GM18519 (cell line): ENCODE measurements at regions not wholly inside any gene's neighbourhood (a gene's known extent, or its start where the extent isn't known, plus 50 kb on each side); places are given as distances from the start of the nearest gene placed in this dataset.
"Not testable (repeated sequence)": the region's sequence is repeated elsewhere in the genome, so short reads cannot be mapped to it uniquely, and the experiment has no call there.

ENCODE experiments used
- ATAC-seq: cut with Tn5 transposase; IDR thresholded peaks from one replicate; pipeline ENCODE4 v1.9.1; 2021; ENCODE audit warnings: mild to moderate bottlenecking, moderate library complexity; ENCODE audit not compliant: unreplicated experiment, low FRiP score

DNA sequence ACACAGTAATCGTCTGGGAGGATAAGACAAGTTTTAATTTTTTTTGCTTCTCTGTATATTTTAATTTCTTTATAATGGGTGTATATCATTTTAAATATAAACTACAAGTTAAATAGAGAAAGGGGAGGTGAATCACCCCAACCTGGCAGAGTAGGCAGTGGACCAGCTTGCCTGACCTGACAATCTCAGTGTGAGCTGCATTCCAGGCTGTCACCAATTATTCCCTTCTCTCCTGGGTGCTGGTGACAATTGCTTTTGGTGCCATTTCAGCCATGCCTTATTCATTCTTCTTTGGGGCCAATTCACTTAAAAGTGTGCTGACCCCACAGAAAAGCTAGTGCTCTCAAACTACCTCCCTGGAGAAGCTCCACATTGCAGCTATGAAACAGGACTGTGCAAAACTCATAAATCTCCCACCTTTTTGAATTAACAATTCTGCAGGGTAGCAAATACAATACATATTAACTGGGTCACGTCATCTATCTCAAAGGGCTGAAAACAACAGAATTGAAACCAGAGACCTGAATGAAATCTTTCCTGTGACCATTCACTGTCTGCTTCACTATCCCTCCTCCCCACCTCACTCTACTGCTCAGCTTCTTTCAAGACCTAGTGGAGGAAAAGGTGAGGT, 359.0 kb downstream of the HS3ST1 start:
- no peak for ATAC-seq

DNA sequence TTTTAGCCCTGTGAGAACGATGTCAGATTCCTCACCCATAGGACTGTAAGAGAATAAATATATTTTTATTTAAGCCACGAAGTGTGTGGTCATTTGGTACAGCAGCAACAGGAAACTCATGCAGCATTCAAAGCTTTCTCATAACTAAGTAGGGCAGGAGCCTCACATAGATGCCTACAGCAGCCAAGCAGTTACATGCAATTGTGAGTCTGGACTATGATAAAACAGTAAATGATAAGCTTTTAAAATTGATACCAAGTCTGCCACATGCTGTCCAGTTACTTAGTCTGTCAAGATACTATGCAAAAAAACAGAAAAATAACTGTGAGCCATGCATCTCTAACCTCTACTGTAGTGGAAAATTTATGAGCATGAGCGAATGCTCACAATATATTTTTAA, 359.6 kb downstream of the HS3ST1 start:
- no peak for ATAC-seq

DNA sequence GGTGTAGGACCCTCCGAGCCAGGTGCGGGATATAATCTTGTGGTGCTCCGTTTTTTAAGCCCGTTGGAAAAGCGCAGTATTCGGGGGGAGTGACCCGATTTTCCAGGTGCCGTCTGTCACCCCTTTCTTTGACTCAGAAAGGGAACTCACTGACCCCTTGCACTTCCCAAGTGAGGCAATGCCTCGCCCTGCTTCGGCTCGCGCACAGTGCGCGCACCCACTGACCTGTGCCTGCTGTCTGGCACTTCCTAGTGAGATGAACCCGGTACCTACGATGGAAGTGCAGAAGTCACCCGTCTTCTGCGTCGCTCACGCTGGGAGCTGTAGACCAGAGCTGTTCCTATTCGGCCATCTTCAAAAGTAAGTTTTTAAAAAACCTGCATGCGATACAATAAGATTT, 362.1 kb downstream of the HS3ST1 start:
- ATAC-seq: not testable (repeated sequence)

DNA sequence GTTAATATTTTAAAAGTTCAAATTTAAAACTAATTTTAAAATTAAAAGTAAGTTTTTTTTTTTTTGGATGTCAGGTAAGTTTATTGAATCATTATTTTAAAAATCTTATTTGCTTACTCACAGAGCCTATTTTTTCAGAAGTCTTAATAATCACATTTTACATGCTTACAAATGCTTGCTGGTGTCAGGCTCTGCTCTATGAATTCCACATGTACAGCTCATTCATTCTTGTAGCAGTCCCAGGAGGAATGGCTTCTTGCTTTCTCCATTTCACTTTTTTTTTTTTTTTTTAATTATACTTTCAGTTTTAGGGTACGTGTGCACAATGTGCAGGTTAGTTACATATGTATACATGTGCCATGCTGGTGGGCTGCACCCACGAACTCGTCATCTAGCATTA, 368.1 kb downstream of the HS3ST1 start:
- ATAC-seq: not testable (repeated sequence)

DNA sequence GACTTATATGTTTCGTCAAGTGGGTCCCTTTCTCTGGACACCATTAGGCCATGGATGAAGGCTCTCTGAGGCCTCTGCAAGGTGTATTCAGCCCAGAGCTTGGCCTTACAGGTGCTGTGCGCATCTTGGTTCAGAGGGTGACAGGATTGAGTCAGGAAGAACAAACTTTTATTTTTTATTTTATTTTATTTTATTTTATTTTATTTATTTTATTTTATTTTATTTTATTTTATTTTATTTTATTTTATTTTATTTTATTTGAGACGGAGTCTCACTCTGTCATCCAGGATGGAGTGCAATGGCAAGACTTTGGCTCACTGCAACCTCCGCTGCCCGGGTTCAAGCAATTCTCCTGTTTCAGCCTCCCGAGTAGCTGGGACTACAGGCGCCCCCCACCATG, 370.4 kb upstream of the CLNK start:
- ATAC-seq: not testable (repeated sequence)

DNA sequence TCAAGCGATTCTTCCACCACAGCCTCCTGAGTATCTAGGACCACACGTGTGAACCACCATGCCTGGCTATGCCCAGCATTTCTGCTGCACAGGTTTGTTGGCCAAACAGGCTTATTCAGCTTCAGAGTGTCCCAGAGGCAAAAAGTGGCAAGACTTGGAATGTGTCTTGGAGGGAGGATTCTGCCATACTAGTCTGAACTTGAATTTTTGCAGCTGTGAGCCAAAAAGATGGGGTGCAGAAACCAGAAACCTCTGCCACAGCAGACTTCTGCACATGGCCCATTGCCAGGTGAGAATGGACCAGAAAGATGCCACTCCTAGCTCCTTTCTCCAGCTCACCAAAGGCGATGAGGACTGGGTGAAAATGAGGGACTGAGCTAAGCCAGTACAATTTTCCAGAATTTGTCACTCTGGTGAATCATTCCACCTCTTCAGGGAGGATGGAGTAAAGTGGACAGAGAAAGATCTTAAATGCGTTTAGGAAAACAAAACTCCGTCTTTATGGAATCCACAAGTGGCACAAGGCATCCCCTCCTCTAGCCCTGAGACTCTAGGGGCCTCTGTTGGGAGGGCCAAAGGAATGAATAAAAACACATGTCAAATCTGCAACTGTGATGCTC, 369.1 kb upstream of the CLNK start:
- no peak for ATAC-seq

DNA sequence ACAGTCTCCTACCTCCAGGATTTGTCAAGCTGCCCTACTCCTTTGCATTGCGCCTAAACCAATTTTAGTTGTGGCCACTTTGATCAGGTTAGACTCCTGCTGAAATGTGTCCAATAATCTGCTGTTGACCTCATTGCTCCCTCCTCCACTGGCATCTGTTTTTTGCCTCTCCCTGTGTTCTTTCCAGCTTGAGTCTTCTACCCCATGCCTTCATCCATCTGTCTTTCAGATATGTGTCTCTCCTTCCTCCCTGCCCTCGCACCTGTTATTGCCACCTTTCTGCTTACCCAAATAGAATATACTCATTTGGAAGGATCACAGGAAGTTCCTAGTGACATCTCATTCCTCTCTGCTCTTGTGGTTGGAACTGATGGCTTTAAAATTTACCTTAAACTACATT, 366.6 kb upstream of the CLNK start:
- no peak for ATAC-seq

DNA sequence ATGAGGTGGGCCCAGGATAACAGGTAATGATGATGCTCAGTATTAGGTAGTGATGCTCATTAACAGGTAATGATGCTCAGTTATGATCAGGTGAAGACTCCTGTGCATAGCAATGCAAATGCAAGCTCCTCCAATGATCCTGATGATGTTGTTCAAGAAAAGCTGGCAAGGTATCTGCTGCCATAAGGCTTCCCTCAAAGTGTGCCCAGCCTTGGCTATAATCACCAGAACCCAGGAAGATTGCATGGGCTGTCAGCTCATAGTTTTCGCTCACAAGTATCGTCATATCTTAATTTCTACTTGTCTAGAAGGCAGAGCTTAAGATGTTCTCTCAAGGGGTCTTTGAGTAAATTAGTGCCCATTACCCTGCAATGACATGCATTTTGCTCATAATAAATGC, 366.2 kb upstream of the CLNK start:
- no peak for ATAC-seq

DNA sequence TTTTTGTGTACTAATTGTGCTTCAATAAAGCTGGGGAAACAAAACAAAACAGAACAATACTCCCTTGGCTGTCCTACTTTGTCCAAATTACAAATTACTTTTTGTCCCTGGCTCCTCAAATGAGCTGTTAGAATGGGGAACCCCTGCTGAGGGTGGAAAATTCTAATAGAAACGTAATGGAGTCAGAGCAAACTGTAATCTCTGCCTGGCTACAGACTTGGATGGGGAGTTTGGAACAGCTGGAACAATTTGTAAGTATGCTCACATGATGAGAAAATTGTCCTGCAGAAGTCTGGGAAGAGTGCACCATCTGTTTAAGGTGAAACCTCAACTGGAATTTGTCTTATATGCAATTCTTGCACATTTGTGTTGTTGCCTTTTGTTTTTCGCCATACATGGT, 364.4 kb upstream of the CLNK start:
- ATAC-seq: no peak

DNA sequence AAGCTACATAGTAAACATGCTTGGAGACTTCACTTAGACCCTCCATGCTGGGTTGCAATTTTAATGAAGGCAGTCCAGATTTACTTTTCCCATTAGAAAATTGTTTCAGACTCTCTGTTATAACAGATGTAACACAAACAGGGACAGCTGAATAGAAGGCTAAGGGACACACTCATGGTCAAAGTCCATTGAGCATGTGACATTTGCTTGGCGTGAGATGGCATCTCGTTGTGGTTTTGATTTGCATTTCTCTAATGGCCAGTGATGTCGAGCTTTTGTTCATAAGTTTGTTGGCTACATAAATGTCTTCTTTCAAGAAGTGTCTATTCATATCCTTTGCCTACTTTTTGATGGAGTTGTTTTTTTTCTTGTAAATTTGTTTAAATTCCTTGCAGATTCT, 358.2 kb upstream of the CLNK start:
- ATAC-seq: no peak

DNA sequence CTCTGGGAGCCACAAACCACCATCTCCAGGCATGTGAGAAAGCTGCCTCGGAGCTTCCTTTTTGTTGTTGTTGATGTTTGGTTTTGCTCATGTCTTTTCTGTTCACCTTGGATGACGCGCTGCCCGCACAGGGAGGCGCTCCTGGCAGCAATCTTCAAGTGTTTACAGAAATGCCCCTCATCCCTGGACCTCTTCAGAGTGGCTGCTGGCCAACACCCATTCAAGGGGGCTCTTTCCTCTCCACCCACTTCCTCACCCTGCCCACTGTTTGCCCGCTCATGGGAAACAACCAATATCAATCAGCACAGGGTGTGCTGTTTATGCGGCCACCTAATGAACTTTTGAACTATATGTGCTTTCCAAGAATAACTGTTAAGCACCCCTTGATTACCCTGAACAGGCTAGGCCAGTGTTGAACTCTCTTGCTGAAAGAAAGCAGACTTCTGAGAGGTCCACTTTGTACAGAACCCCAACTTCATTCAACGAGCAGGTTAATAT, 355.1 kb upstream of the CLNK start:
- no peak for ATAC-seq

DNA sequence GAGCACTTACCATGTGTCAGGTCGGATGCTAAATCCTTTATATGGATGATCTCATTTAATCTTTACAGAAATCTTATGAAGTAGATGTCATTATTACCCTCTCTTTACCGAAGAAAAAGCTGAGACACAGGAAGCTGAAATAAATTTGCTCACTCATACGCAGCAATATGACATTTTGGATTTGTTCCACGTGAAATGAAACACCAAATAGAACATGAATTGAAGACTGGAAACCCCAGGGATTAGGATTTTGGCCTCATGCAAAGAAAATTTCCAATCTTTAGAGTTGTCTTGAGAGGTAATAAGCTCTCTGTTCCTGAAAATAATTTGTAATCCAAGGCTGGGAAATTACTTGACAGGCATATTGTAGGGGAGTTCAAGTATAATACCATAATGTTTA, 354.4 kb upstream of the CLNK start:
- no peak for ATAC-seq

DNA sequence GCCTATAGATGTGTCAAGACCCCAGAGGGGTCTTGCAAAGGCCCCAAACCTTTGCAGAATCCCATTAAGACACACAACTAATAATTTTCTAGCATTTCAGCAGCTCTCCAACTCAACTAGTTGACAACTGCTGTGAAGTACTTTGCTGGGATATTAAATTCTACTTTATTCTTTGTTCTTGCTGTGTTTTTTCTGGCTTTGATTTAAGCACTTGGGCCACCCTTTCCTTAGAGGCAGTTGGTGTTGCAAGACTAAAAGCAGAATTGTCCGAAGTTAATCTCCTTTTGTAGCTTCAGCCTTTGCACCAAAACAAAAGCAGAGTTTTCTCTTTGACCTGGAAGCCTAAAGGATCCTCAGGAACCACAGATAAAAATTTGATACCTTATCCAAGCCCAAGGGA, 353.1 kb upstream of the CLNK start:
- ATAC-seq: no peak

DNA sequence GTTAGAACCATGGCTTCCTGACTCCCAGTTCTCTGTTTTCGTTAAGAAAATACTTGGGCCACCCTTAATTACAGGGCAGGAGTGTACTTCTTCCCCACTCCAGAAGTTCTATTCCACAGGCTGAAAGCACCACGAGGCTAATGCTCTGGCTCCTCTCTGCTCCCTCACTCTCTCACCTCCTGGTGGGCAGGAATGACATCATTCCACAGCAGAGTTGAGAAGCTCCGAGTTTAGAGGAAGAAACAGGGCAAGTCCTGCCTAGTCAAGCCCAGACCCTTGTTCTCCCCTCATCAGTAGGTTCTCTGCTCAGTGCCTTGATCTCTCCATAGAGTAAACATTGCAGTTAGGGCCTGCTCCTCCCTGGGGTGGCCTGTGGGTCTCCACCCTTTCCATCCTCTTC, 343.8 kb upstream of the CLNK start:
- ATAC-seq: no peak

DNA sequence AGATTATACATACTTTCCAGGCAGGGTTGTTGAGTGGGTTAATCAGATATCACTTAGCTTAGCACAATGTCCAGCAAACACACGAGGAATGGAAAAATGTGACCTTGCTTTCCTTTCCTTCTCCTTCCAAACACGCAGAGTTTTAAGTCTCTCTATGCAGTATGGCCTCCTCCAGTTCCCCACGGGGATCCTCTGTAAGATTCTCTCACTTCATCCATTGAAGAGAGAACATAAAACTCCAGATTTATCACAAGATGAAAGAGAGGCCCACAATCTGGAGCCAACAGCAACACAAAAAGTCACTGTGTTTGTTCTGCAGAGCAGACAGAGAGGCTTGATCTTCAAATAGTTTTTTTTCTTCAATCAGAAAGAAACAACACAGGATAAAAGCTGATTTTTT, 336.8 kb upstream of the CLNK start:
- ATAC-seq: no peak

DNA sequence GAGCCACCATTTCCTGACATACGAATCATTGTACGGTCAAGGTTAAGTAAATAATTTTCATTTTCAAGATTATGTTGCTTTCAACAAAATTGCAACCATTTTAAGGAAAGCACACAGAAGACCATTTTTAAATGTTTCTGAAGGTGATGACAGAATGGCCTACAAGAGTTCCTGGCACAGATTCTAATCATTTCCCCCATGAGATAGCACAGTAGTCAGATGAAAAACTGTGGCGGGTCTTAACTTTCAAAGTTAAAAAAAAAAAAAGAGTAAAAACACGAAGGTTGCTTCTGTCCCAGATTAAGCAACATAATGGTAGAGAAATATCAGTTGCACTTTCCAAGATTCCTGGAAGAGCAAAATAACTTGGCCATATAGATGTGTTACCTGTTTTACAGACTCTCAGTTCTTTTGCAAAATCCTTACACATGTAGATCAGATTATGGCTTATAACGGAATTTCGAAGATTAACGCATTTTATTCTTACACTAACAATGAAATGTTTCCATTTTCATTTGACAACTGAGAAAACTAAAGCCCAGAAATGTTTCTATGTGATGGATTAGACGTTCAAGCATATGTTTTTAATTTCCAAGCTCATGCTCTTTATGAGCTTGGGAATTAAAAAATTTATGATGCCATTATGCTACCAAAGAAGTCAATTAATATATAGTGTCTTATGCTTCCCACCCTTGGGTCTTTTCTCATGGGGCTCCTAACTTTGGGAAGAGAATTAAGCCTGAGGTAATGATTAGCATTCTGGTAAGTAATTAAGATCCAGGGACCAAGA, 335.1 kb upstream of the CLNK start:
- no peak for ATAC-seq

DNA sequence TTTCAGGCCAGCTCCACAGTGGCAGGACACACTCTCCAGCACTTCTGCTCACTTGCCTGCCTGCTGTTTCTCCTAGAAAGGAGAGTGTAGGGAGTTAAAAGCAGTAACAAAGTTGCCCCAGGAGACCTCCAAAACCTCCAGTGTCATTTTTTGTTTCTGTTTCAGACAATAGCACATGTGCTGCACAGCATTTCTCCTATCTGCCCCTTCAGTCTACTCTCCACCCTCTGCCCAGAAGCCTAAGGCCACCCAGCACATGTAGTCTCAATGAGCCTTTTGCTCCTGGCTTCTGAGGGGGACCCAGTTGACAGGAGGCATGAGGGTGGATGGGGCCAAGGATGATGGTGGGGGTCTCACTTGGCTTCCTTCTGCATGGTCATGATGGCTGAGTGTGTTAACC, 329.6 kb upstream of the CLNK start:
- ATAC-seq: no peak

DNA sequence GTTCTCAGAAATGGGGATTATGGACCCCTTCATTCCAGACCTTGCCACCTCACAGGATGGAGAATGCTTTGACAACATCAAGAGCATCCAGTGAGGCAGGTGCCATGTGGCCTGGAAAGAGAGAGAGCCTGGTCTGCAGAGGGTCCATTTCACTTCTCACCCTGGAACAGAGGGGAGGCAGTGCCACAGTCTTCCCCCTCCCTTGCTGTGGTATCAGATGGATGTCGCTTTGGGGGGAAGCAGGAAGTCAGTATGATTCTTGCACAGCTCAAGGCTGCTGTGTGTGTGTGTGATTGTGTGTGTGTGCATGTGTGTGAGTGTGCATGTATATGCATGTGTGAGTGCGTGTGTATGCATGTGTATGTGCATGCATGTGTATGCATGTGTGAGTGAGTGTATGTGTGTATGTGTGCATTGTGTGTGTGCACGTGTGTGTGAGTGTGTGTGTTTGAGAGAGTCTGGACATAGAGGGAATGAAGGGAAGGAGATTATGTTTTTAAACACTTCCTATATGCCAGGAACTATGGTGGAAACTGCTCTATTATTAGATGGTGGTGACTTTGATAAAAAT, 328.6 kb upstream of the CLNK start:
- ATAC-seq: no peak

DNA sequence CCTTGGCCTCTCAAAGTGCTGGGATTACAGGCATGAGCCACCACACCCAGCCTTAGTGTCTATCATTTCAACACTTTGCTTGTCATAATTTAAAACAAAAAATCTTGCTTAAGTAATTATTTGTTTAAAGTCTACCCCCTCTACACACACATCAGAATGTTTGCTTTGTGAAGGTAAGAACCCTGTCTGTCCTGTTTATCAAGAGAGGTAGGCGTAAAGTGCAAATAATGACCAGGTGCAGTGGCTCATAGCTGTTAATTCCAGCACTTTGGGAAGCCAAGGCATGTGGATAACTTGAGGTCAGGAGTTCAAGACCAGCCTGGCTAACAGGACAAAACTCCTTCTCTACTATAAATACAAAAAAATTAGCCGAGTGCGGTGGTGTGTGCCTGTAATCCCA, 326.7 kb upstream of the CLNK start:
- no peak for ATAC-seq

DNA sequence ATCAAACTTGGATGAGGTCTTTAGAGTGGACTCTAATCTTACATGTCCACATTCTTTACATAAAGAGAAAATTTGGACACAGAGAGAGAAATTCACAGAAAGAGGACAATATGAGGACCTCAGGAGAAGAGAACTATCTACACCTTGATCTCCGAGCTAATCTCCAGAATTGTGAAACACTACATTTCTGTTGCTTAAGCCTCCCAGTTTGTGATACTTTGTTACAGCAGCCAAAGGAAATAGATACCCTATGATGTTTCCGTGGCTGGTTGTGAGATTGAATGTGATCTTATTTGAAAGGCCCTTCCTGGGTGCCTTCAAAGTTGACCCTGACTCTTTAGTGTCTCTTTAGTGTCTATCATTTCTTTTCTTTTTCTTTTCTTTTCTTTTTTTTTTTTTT, 326.1 kb upstream of the CLNK start:
- no peak for ATAC-seq

DNA sequence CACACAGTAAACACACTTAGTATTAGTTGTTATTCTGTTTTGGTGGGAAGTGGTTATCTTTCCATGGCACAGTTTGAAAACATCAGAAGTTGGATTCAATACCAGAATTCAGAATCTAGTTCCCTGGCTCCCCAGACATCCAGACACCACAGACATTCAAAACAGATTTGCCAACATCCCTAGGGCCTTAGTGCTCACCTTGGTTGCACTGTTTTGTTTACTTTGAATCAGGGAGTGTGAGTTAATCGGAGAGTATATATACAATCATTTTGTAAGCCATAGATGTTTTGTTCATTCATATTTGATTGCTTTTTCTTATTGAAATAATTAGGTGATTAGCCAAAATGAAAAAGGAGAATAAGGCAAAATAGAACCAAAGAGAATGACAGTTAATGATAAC, 324.7 kb upstream of the CLNK start:
- no peak for ATAC-seq
